GM19240 (cell line): ENCODE measurements at regions not wholly inside any gene's neighbourhood (a gene's known extent, or its start where the extent isn't known, plus 50 kb on each side); places are given as distances from the start of the nearest gene placed in this dataset.
"Not testable (repeated sequence)": the region's sequence is repeated elsewhere in the genome, so short reads cannot be mapped to it uniquely, and the experiment has no call there.

Experiments
- DNase-seq: peaks from one replicate; pipeline ENCODE4 v3.0.0; 2011; ENCODE audit warnings: low spot score; ENCODE audit not compliant: insufficient read length

DNA sequence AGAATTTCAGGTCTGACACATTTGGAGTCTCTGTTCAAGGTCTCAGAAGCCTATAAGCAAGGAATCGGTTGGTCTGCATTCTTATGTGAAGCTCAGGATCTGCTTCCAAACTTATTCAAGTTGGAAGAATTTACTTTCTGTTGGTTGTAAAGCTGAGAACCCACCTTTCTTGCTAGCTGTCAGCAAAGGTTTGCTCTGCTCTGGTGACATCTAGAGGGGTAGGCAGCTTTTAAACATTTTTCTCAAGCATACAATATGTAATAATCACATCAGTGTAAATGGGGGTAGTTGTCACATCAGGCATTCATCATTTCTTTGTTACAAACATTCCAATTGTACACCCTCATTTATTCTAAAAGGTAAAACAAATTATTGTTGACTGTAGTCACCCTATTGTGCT is 935.2 kb downstream of the TRAM1L1 start:
- no peak for DNase-seq

DNA sequence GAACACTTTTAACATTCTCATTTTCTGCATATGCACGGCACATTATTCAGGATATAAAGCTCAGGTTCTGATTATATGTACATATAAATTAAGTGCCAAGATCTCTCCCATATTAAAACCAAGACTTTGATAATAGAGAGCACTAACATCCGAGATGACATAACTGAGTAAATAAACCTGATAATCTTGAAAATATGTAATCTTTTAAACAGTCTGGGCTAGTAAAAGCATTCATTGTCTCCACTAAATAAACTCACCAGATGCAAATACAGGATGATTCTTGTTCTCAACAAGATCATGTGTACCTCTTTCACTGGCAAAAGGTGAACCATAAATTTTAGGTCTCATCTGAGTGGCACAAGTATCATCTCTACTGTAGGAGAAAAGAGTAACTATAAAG is 942.2 kb downstream of the TRAM1L1 start:
- DNase-seq: no peak

DNA sequence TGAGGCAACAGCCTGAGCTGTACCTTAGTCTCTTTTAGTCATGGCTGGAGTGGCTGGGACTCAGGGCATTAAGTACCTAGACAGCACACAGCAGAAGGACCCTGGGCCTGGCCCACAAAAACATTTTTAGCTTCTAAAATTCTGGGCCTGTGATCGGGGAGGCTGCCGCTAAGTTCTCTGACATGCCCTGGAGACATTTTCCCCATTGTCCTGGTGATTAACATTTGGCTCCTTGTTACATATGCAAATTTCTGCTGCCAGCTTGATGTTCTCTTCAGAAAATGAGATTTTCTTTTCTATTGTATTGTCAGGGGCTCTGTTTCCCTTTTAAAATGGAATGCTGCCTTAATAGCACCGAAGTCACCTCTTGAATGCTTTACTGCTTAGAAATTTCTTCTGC is 952.4 kb downstream of the TRAM1L1 start:
- no peak for DNase-seq

DNA sequence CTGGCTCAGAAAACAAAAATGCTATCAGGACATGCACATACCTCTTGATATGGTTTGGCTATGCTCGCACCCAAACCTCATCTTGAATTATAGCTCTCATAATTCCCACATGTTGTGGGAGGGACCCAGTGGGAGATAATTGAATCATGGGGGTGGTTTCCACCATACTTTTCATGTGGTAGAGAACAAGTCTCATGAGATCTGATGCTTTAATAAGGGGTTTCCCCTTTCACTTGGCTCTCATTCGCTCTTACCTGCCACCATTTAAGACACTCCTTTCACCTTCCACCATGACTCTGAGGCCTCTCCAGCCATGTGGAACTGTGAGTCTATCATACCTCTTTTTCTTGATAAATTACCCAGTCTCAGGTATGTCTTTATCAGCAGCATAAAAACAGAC is 958.6 kb downstream of the TRAM1L1 start:
- DNase-seq: no peak

DNA sequence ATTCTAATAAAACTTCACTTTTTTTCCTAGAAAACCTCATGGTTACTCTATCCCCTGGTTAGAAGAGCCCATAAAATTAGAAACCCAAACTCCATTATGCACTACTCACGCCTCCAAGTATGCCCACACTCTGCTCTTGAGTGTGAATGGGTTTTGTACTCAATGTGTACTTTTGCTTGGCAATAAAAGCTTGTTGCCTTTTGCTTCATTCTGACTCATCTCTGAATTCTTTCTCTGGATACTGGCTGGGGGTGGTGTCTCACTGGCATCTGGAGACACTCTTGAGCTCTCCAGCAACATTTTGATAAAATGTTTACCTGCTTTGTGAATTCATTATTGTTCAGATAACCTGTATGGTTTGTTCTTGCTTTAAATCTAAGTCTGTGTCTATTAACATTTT is 963.3 kb downstream of the TRAM1L1 start:
- DNase-seq: no peak

DNA sequence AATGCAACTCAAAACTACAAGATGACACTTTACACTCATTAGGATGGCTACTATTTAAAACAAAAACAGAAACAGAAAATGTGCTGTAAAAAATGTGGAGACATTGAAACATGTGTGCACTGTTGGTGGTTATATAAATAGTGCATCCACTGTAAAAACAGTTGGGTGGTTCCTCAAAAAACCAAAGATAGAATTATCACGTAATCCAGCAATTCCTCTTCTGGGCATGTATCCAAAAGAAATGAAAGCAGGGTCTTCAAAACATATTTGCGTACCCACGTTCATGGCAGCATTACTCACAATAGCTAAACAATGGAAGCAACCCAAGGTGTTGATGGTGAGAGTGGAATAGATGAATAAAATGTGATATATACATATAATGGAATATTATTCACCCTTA is 967.2 kb downstream of the TRAM1L1 start:
- DNase-seq: no peak

DNA sequence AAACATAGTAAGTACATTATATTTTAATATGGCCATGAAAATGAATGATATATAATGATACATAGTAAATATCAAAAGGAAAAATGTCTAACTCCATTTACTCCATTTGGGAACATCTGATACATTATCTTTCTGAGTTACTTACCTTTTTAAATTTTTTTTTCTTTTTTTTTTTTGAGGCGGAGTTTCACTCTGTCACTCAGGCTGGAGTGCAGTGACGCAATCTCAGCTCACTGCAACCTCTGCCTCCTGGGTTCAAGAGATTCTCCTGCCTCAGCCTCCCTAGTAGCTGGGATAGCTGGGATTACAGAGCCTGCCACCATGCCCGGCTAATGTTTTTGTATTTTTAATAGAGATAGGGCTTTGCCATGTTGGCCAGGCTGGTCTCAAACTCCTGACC is 972.5 kb downstream of the TRAM1L1 start:
- not testable (repeated sequence) for DNase-seq

DNA sequence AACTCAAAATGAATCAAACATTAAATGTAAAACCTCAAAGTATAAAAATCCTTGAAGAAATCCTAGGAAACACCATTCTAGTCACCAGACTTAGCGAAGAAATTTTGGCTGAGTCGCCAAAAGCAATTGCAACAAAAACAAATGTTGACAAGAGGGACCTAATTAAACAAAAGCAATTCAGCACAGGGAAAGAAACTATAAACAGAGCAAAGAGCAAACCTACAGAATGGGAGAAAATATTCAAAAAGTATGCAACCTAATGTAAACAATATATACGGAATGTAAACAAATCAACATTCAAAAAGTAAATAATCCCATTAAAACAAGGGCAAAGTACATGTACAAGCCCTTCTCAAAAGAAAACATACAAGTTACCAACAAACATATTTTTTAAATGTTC is 974.7 kb downstream of the TRAM1L1 start:
- DNase-seq: no peak

DNA sequence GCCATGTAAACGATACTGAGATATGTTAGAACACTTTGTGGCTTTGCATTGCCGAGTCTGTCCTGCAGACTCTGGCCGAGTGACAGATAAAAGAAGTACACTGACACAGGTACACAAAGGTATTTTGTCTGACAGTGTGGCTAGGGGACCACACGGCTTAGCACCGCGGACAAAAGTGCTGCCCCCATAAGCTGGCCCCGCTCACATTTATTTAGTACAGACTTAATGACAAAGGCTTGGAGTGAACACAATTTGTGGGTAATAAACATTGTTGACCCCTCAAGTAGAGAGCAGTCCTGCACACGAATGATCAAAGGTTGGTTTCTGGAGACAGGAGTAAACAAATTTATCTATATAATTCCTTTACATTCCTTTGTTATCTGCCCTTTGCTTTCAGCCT is 976.8 kb downstream of the TRAM1L1 start:
- no peak for DNase-seq

DNA sequence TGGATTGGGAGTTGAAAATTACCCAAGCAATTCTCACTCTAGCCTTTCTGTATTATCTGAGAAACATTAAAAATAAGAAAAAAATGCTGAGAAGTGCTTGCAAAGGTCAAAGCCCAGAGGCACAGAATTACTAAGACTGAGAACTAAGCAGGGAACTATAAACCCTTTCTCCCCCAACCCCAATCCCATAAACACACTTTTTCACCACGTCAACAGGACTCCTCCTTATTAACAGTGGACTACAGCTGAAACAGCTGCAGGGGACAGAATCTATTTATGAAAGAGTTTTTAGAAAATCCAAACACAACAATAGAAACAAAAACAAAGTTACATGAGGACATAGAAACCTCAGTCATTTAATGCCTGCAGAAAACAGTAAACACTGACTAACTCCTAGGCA is 984.1 kb downstream of the TRAM1L1 start:
- DNase-seq: no peak

DNA sequence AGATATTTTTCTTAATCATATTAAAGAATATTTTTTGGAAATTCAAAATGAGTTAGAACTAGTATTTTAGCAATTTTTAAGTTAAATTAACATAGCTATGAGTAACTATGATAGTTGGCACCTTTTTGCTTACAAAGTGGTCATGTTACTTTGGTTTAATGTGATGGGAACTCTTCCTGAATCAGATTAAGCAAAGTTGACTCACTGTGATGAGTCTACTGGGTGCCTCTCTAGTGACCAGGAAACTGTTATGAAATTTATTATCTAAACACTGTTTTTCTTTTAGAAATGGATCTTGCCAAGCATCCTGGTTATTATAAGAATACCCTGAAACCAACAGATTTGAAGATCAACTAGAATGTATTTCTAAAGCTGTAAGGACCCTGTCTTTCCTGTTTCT is 985.8 kb downstream of the TRAM1L1 start:
- no peak for DNase-seq

DNA sequence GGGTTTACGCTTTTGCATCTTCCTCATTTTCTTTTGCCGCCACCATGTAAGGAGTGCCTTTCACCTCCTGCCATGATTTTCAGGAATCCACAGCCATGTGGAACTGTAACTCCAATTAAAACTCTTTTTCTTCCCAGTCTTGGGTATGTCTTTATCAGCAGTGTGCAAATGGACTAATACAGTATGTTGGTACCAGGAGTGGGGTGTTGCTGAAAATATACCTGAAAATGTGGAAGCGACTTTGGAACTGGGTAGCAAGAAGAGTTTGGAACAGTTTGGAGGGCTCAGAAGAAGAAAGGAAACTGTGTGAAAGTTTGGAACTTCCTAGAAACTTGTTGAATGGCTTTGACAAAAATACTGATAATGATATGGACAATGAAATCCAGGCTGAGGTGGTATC is 983.9 kb upstream of the NDST4 start:
- DNase-seq: not testable (repeated sequence)

DNA sequence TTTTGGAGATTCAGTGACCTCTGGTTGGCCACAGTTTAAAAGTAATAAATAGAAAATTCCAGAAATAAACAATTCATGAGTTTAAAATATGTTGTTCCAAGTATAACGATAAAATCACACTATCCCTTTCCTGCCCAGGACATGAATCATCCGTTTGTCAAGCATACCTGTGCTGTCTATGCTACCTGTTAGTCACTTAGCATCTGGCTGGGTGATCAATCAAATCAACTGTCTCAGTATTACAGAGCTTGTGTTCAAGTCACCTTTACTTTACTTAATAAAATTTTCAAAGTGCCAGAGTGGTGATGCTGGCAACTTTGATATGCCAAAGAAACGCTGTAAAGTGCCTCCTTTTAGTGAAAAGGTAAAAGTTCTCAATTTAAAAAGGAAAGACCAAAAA is 979.5 kb upstream of the NDST4 start:
- DNase-seq: no peak

DNA sequence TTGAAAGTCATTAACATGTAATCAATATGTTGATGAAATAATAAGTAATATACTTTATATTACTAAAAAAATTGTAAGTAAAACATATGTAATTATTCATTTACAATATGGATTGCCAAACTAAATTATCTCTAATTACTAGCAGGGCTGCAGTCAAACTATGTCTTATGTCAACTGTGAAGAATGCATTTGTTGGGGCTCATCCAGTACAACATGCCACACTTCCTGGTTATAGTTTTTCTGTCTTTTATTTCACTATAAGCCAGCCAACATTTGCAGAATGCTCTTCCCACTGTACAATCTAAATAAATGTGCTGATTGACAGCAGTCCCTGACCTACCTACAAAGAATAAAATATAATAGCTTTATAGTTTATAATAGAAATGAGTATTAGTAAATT is 975.4 kb upstream of the NDST4 start:
- DNase-seq: no peak

DNA sequence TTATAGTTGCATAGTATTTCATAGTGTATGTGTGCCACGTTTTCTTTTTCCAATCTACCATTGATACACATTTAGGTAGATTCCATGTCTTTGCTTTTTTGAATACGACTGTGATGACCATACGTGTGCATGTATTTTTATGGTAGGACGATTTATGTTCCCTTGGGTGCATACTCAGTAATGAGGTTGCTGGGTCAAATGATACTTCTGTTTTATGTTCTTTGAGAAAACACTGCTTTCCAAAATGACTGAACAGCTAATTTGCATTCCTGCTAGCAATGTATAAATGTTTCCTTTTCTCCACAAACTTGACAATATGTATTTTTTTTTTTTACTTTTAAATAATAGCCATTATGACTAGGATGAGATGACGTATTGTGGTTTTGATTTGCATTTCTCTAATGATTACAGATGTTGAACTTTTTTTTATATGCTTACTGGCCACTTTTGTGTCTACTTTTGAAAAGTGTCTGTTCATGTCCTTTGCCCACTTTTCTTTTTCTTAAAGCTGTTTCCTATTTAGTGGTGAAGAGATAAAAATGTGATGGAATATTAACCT is 969.5 kb upstream of the NDST4 start:
- DNase-seq: no peak

DNA sequence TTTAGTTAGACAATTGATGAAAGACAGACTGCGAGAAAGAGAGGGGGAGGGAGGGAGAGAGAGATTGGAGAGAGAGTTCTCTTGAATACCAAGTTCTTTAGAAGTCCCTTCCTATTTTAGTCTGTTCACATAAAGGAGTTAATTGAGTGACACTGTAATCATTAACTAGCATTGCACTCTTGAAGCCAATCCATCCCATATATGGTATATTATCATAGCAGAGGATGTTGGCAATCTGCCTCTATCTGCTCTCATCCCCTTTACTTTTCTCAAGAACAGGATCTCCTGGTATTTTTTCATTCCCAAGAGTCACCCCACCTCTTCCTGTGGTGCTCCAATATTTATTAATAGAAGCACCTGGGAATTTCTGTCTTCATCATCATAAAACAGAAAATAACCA is 959.6 kb upstream of the NDST4 start:
- DNase-seq: no peak

DNA sequence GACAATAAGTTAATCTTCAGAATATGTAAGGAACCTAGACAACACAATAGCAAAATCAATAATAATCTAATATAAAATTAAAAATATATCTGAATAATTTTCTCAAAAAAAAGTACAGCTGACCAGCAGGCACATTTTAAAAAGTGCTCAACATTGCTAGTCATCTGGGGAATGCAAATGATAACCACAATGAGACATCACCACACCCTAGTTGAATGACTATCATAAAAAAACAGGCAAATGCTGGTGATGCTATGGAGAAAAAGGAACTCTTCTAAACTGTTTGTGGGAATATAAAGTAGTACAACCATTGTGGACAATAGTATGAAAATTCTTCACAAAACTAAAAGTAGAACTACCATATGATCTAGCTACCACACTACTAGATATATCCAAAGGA is 956.9 kb upstream of the NDST4 start:
- no peak for DNase-seq

DNA sequence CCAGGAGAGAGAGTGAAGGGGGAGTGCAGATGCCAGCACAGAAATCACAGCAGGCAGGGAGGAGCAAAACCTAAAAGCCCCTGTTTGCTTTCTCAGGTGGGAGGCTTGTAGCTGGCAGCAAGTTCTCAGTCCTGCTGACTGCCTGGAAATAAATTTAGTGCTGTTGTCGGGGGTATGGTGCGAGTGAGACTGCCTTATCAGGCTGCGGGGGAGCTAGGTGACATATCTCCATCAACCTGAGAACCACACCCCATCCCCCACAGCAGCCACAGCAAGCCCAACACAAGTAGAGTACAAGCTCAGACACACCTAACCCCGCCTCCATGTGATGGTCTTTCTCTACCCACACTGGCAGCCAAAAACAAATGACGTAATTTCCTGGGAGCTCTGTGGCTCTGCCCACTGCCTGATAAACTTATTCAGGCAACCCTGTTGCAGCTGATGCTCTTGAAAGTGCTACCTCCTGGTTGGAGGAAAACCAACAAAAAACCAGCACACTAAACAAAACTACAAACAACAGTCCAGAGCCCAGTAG is 953.4 kb upstream of the NDST4 start:
- DNase-seq: no peak

DNA sequence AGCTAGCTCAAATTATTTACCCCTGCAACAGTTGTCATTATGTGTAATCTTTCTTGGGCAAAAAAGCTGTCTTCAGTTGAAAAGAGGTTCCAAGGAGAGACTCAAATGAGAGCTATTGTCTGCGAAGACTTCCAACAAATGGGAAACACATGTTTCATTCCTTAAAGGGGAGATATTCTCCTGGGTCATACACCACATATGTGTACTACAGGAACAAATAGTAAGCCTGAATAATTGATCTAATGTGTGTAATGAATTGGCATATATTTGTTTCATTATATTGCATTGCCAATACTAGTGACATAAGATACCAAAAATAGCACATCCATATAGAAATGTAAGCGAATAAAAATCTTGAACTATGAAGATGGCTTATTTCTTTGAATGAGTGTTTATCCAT is 950.9 kb upstream of the NDST4 start:
- no peak for DNase-seq

DNA sequence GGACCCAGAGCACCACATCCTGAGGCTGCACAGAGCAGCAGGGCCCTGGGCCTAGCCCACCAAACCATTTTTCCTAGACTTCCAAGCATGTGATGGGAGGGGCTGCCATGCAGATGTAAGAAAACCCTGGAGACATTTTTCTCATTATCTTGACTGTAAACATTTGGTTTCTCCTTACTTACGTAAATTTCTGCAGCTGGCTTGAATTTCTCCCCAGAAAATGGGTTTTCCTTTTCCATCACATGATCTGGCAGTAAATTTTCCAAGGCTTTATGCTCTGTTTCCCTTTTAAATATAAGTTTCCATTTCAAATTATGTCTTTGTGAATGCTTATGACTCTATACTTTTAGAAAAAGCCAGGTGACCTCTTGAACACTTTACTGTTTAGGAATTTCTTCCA is 945.9 kb upstream of the NDST4 start:
- DNase-seq: no peak

DNA sequence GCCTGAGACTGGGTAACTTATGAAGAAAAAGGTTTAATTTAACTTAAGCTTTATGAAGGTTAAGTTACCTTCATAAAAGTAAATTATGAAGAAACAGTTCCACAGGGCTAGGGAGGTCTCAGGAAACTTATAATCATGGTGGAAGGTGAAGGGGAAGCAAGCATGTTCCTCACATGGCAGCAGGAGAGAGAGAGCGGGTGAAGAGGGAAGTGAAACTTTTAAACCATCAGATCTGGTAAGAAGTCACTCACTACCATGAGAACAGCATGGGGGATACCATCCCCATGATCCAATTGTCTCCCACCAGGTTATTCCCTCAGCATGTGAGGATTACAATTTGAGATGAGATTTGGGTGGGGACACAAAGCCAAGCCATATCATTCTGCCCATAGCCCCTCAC is 944.7 kb upstream of the NDST4 start:
- no peak for DNase-seq

DNA sequence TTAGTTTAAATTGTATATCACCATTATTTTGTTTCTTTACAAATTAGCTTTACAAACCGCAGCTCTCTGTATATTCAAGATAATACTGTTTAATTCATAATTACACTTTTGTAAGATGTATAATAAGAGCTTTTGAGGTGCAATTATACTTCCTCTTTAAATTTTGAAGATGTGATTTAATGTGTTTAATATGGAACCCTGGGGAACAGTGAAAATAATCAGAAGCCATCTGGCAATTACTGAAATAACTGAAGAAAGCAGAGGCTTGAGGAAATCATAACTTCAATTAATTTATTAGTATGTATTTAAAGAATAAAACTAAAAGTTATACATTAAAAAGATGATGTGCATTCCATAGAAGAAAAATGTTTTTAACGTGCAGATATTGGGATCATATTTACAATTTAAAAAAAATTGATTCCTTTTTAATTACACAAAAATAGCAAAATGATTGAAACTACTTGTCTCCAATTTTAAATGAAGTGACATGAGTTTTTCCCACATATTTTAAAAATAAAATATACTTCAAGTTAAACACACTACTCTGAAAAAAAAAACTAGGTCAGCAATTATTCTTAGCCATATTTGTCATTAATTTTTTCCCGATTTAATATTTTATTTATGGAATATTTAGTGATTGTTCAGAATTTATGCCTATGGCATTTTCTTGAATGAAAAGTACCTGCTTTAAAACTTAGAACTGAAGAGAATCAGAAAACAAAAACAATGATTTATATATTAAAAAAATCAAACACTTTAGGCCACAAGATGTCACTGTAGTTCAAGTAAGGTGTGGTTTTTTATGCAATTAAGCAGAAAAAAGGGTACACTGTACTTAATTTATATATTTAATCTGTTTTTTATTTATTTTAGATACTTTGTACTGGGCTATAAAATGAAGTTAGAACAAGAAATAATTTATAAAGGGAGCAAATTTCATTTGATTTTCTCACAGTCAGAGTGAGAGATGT is 942.7 kb upstream of the NDST4 start:
- DNase-seq: no peak

DNA sequence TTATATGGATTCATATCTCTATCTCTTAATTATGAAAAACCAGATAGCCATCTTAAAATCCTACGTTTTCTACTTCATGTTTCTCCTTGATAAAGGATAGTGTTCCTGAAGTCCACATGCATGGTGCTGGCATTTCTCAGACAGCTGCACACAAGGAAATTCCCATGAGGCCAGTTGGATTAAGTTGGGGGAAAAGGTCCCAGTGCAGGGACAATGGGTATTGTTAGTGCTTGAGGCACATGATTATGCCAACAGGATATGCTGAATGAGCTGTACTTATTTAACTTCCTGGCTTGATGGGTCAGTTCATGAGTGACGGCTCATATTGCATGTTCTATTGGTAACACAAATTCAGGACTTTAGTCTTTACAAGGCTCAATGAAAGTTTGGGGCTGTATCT is 913.9 kb upstream of the NDST4 start:
- no peak for DNase-seq
